ENCODE measurements at regions not wholly inside any gene's neighbourhood (a gene's known extent, or its start where the extent isn't known, plus 50 kb on each side); places are given as distances from the start of the nearest gene placed in this dataset.
A peak's percentile ranks its signal among the peaks of the same experiment; 100 is the strongest.

- no peak overlapping the region for H3K4me3 ChIP-seq (ENCODE audit: low read length)
- H2AFZ ChIP-seq (ENCODE audit: low read depth, low read length): no peak overlapping the region
- no peaks in the 10 kb centered on the region for H3K27me3 ChIP-seq (ENCODE audit: insufficient read depth, low read depth, low read length)
- no peak overlapping the region for H3K4me2 ChIP-seq (ENCODE audit: low read length)
- no peaks in the 10 kb centered on the region for H3K9me3 ChIP-seq (ENCODE audit: low read length)
- H4K20me1 ChIP-seq (ENCODE audit: insufficient read depth): no peaks in the 10 kb centered on the region
- H3K9ac ChIP-seq (ENCODE audit: low read length): no peak overlapping the region
- no peaks in the 10 kb centered on the region for H3K79me2 ChIP-seq (replicated peaks; ENCODE audit: insufficient read depth, low read length)
- H3F3A ChIP-seq (ENCODE audit: insufficient read depth, low read length, poor library complexity, severe bottlenecking): no peaks in the 10 kb centered on the region
- H3K36me3 ChIP-seq (ENCODE audit: insufficient read depth, low read length): no peaks in the 10 kb centered on the region
- H3K27ac ChIP-seq (ENCODE audit: low read length): no peak overlapping the region
- no peaks in the 10 kb centered on the region for H3K9me2 ChIP-seq (ENCODE audit: insufficient read depth, low read length)
- TF ChIP-seq EP300 (conservative IDR thresholded peaks at IDR 0.05; ENCODE audit: poor library complexity, severe bottlenecking): no peak
- TF ChIP-seq CTCF (IDR thresholded peaks at IDR 0.05; ENCODE audit: poor library complexity, severe bottlenecking): peak; percentile 42
These were observed 199.2 kb downstream of the CD83 start for GRCh38 chr6:14316651-14317386.

GRCh38 chr6:14317387-14317970 is 199.9 kb downstream of the CD83 start:
- peak overlapping the region; percentile 18 for H3K27ac ChIP-seq (ENCODE audit: low read length)
- H3K9ac ChIP-seq (ENCODE audit: low read length): no peak overlapping the region
- no peak overlapping the region for H3K4me2 ChIP-seq (ENCODE audit: low read length)
- no peaks in the 10 kb centered on the region for H3K9me2 ChIP-seq (ENCODE audit: insufficient read depth, low read length)
- no peaks in the 10 kb centered on the region for H3F3A ChIP-seq (ENCODE audit: insufficient read depth, low read length, poor library complexity, severe bottlenecking)
- H3K4me3 ChIP-seq (ENCODE audit: low read length): peak overlapping the region; percentile 17
- H3K9me3 ChIP-seq (ENCODE audit: low read length): no peaks in the 10 kb centered on the region
- TF ChIP-seq TAF1 (IDR thresholded peaks at IDR 0.05; ENCODE audit: low read depth): no peak
- TF ChIP-seq CTCF (IDR thresholded peaks at IDR 0.05; ENCODE audit: poor library complexity, severe bottlenecking): no peak
- TF ChIP-seq REST (IDR thresholded peaks at IDR 0.05; ENCODE audit: borderline replicate concordance): no peak
- TF ChIP-seq MXI1 (conservative IDR thresholded peaks at IDR 0.05; ENCODE audit: poor library complexity, severe bottlenecking): no peak
- TF ChIP-seq EZH2 (IDR thresholded peaks at IDR 0.05; ENCODE audit: borderline replicate concordance, insufficient read depth, low read length, poor library complexity, severe bottlenecking): no peak
- peak; percentile 28 for TF ChIP-seq EP300 (conservative IDR thresholded peaks at IDR 0.05; ENCODE audit: poor library complexity, severe bottlenecking)
- TF ChIP-seq POLR2AphosphoS5 (IDR thresholded peaks at IDR 0.05): peak; percentile 42
- no peak for TF ChIP-seq SMC3 (conservative IDR thresholded peaks at IDR 0.05; ENCODE audit: poor library complexity)
- TF ChIP-seq RAD21 (conservative IDR thresholded peaks at IDR 0.05): no peak
- H4K20me1 ChIP-seq (ENCODE audit: insufficient read depth): no peaks in the 10 kb centered on the region
- H3K36me3 ChIP-seq (ENCODE audit: insufficient read depth, low read length): no peaks in the 10 kb centered on the region
- H3K27me3 ChIP-seq (ENCODE audit: insufficient read depth, low read depth, low read length): no peaks in the 10 kb centered on the region
- no peaks in the 10 kb centered on the region for H3K79me2 ChIP-seq (replicated peaks; ENCODE audit: insufficient read depth, low read length)
- no peak overlapping the region for H2AFZ ChIP-seq (ENCODE audit: low read depth, low read length)
